Vagina (tissue), 2 donors: ENCODE measurements at regions not wholly inside any gene's neighbourhood (a gene's known extent, or its start where the extent isn't known, plus 50 kb on each side); places are given as distances from the start of the nearest gene placed in this dataset.

ENCODE experiments used
- POLR2A ChIP-seq, 2 donors: fragments of 450-650 bp; IDR thresholded peaks; one replicate each; pipeline ENCODE4 v1.6.1; 2017; ENCODE audit warnings: antibody characterized with exemption in 2 of 2, mild to moderate bottlenecking in 2 of 2, moderate library complexity in 2 of 2
- POLR2AphosphoS5 ChIP-seq, 2 donors: sonication (generic); formaldehyde crosslinking; IDR thresholded peaks; one replicate each; pipeline ENCODE4 v1.9.0; 2017; ENCODE audit warnings: antibody characterized with exemption in 2 of 2, mild to moderate bottlenecking in 2 of 2, low read depth in 1 of 2; ENCODE audit not compliant: insufficient read depth in 1 of 2
- TF ChIP-seq, protein P1 (sequence below), 3 experiments: fragments of 450-650 bp in 2 of 3; fragments of 200-600 bp in 1 of 3; sonication (generic) in 1 of 3; IDR thresholded peaks; one replicate each; pipeline ENCODE4 v1.5.1; 2017 to 2019; ENCODE audit warnings: antibody characterized with exemption in 3 of 3, mild to moderate bottlenecking in 2 of 3, moderate library complexity in 2 of 3

- TF ChIP-seq, protein P1, sequence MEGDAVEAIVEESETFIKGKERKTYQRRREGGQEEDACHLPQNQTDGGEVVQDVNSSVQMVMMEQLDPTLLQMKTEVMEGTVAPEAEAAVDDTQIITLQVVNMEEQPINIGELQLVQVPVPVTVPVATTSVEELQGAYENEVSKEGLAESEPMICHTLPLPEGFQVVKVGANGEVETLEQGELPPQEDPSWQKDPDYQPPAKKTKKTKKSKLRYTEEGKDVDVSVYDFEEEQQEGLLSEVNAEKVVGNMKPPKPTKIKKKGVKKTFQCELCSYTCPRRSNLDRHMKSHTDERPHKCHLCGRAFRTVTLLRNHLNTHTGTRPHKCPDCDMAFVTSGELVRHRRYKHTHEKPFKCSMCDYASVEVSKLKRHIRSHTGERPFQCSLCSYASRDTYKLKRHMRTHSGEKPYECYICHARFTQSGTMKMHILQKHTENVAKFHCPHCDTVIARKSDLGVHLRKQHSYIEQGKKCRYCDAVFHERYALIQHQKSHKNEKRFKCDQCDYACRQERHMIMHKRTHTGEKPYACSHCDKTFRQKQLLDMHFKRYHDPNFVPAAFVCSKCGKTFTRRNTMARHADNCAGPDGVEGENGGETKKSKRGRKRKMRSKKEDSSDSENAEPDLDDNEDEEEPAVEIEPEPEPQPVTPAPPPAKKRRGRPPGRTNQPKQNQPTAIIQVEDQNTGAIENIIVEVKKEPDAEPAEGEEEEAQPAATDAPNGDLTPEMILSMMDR (IDR thresholded peaks at IDR 0.05), result no peak
- TF ChIP-seq POLR2A (IDR thresholded peaks at IDR 0.05), result no peak
- no peak for TF ChIP-seq POLR2AphosphoS5 (IDR thresholded peaks at IDR 0.05; ENCODE audit: insufficient read depth in 1 of 2, low read depth in 1 of 2)
Observed at GRCh38 chr15:93415576-93415975, 326.6 kb upstream of the RGMA start.
